GM12874 (cell line): ENCODE measurements at regions not wholly inside any gene's neighbourhood (a gene's known extent, or its start where the extent isn't known, plus 50 kb on each side); places are given as distances from the start of the nearest gene placed in this dataset.

Experiments used
- CTCF ChIP-seq: IDR thresholded peaks from 2 replicates; pipeline ENCODE4 v1.5.1; 2011; ENCODE audit warnings: low read depth, mild to moderate bottlenecking, control low read depth, low read length, moderate library complexity; ENCODE audit not compliant: insufficient read depth

- TF ChIP-seq CTCF: no peak
These were observed 346.5 kb downstream of the SEC14L1 start for GRCh38 chr17:77487211-77487629.

- TF ChIP-seq CTCF: no peak
These were observed 347.1 kb downstream of the SEC14L1 start for GRCh38 chr17:77487677-77488530.

DNA sequence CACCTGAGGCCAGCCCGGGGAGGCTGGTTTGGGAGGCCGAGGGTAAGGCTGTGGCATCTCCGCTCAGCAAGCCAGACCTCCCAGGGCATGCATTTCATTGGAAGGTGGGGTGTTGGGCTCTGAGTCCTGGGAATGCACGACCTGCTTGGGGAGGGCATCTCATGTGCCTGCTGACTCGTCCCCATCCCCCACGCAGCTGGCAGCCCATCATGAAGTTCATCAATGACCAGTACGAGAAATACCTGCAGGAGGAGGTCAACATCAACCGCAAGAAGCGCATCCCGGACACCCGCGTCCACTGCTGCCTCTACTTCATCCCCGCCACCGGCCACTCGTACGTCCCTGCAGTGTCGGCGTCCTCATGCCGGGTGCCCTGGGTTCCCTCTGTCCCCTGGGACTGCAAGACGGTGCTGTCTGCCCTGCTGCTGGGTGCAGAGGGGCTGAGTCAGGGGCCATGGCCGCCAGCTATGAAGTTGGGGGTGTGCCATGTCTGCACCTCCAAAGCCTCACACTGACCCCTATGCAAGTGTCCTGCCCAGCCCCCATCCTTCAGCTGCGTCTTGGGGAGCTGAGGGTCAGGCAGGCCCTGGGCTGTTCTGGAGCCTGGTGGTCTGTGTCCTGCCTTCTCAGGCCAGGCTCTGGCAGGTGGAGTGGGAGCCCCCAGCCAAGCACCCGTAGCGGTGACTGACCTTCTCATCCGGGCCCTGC, 347.9 kb downstream of the SEC14L1 start:
- TF ChIP-seq CTCF: no peak

- TF ChIP-seq CTCF: no peak
These were observed 348.6 kb downstream of the SEC14L1 start for GRCh38 chr17:77489239-77489892.

DNA sequence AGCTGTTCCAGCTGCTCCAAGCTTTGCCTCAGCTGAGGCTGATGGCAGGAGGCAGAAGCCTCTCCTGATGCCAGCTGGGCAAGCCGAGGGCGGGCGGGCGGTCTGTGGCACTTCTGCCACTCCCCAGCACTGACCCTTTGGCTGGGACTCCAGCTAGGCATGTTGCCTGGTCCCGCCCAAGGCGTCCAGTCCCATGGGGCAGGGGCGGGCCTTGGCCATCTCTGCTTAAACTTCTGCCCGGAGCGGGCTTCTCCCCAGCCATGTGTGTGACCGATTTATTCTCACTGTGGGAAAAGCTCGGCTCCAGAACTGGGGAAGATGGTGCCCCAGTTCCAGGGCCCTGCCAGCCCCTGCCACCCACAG, 349.1 kb downstream of the SEC14L1 start:
- TF ChIP-seq CTCF: no peak

DNA sequence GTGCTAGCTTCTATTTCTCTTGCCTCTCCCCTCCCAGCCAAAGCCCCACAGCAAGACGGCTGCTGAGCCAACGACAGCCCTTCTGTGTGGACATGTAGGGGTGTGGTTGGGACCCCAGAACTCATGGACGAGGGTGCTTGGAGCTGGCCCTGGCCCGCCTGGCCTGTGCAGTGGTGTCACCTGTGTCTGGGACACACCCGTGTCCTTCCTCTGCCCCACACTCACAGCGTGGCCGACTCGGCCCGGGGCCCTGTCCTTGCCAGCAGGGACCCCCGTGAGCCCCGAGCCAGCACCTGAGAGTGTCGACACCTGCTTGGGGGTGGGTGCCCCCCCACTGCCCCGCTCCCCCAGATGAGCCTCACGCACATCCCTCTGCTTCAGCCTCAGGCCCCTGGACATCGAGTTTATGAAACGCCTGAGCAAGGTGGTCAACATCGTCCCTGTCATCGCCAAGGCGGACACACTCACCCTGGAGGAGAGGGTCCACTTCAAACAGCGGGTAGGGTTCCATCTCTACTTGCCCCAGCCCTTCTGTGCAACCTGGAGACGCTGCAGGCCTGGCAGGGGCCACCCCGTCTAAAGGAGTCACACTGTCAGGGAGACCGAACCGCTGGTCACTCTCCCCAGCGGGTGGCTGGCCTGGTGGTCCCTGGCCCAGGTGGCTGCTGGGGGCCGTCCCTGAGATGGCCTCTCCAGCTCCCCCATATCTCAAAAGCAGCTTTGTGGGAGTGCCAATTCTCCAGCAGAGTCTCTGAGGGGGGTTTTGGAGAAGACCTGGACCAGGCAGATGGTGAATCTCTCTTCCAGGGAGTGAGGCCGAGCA, 349.8 kb downstream of the SEC14L1 start:
- no peak for TF ChIP-seq CTCF
